ENCODE measurements at regions not wholly inside any gene's neighbourhood (a gene's known extent, or its start where the extent isn't known, plus 50 kb on each side); places are given as distances from the start of the nearest gene placed in this dataset.

- BruUV-seq (replicated peaks): no TSS peak
- Histone ChIP-seq H3K4me1 (ENCODE audit: control insufficient read depth, insufficient read depth, low read length) (no peaks in the 10 kb centered on the region), H3K27ac (ENCODE audit: low read length) (no peak overlapping the region), H3K36me3 (ENCODE audit: control insufficient read depth, insufficient read depth, low read length) (no peaks in the 10 kb centered on the region), H3K4me3 (ENCODE audit: low read depth in 2 of 2, low read length in 2 of 2) (no peak overlapping the region), H3K9me3 (ENCODE audit: control insufficient read depth, insufficient read depth, low read depth, low read length) (no peaks in the 10 kb centered on the region), H3K27me3 (ENCODE audit: control insufficient read depth, insufficient read depth, low read length) (no peaks in the 10 kb centered on the region)
- in situ Hi-C loops (cut with HindIII; ENCODE audit: low pct_unique_long_range_greater_than_20kb, low sequenced_read_pairs): no loop called here
- TF ChIP-seq REST (IDR thresholded peaks at IDR 0.05; ENCODE audit: insufficient read depth in 1 of 2, low read depth in 2 of 2, low read length in 1 of 2): no peak
- no peak for TF ChIP-seq POLR2AphosphoS5 (IDR thresholded peaks at IDR 0.05; ENCODE audit: low read depth, low read length)
- TF ChIP-seq CTCF (IDR thresholded peaks at IDR 0.05): no peak
- no peak for TF ChIP-seq TCF7L2 (IDR thresholded peaks at IDR 0.05; ENCODE audit: low read depth, low read length)
- no peak for TF ChIP-seq SIN3A (IDR thresholded peaks at IDR 0.05; ENCODE audit: borderline replicate concordance, insufficient read depth, low read depth, low read length)
- intact Hi-C loops (cut with micrococcal nuclease; ENCODE audit: unreplicated experiment): loop anchor here (5.0 kb wide), 2 partner anchors 1020 to 1060 kb away; no protein-coding TSS in a partner anchor
- ChIA-PET CTCF (no interaction called here), POLR2A (no interaction called here)
- ATAC-seq (no peak), DNase-seq (ENCODE audit: low read depth, low spot score) (no peak)
Measured at GRCh38 chr11:42521994-42522393, 789.8 kb upstream of the API5 start.

GRCh38 chr11:42524534-42525227, 787.1 kb upstream of the API5 start:
- H3K27me3 ChIP-seq (ENCODE audit: control insufficient read depth, insufficient read depth, low read length): no peaks in the 10 kb centered on the region
- in situ Hi-C loops (cut with HindIII; ENCODE audit: low pct_unique_long_range_greater_than_20kb, low sequenced_read_pairs): no loop called here

More at GRCh38 chr11:42524534-42525227, 787.1 kb upstream of the API5 start:
- ATAC-seq: peak; percentile 84
- CTCF ChIA-PET: interaction anchor here (1.0 kb wide), 4 partner anchors 754 to 1064 kb away, joined by 3 to 6 read pairs (median 4); no protein-coding TSS in a partner anchor
- TF ChIP-seq CTCF (IDR thresholded peaks at IDR 0.05) (peak; percentile 82), REST (IDR thresholded peaks at IDR 0.05; ENCODE audit: insufficient read depth in 1 of 2, low read depth in 2 of 2, low read length in 1 of 2) (no peak)
- no peak overlapping the region for H3K27ac ChIP-seq (ENCODE audit: low read length)
- BruUV-seq (replicated peaks): no TSS peak
- H3K9me3 ChIP-seq (ENCODE audit: control insufficient read depth, insufficient read depth, low read depth, low read length): no peaks in the 10 kb centered on the region
- no peak overlapping the region for H3K4me3 ChIP-seq (ENCODE audit: low read depth in 2 of 2, low read length in 2 of 2)
- no peaks in the 10 kb centered on the region for H3K4me1 ChIP-seq (ENCODE audit: control insufficient read depth, insufficient read depth, low read length)
- no peaks in the 10 kb centered on the region for H3K36me3 ChIP-seq (ENCODE audit: control insufficient read depth, insufficient read depth, low read length)
- DNase-seq (ENCODE audit: low read depth, low spot score): peak; percentile 47
- intact Hi-C loops (cut with micrococcal nuclease; ENCODE audit: unreplicated experiment): loop anchor here (5.0 kb wide), 2 partner anchors 1022 to 1062 kb away; no protein-coding TSS in a partner anchor
- POLR2A ChIA-PET: no interaction called here

All from Panc1 (cell line).